GM23338 (cell line): ENCODE measurements at regions not wholly inside any gene's neighbourhood (a gene's known extent, or its start where the extent isn't known, plus 50 kb on each side); places are given as distances from the start of the nearest gene placed in this dataset.

ENCODE experiments used
- ATAC-seq: fragments of 200-7000 bp; cut with Tn5 transposase; 3 replicates; pipeline ENCODE4 v1.9.1; 2020
- DNase-seq: peaks from one replicate; pipeline ENCODE4 v3.0.0-alpha.2; 2015; ENCODE audit warnings: low spot score
- H2AFZ ChIP-seq: fragments of 200-600 bp; sonication (generic); 2 replicates; pipeline ENCODE4 v1.8.0; 2016; ENCODE audit warnings: antibody characterized with exemption, mild to moderate bottlenecking, moderate library complexity
- H3F3A ChIP-seq: fragments of 200-600 bp; sonication (generic); replicated peaks from 2 replicates; pipeline ENCODE4 v1.8.0; 2017; ENCODE audit warnings: antibody characterized with exemption, mixed run types, low read depth
- H3K27ac ChIP-seq: fragments of 200-600 bp; sonication (generic); 2 replicates; pipeline ENCODE4 v1.6.1; 2016; ENCODE audit warnings: low read depth
- H3K27me3 ChIP-seq: fragments of 200-600 bp; sonication (generic); 2 replicates; pipeline ENCODE4 v1.8.0; 2016; ENCODE audit warnings: mild to moderate bottlenecking, mixed run types, moderate library complexity; ENCODE audit not compliant: insufficient read depth
- H3K36me3 ChIP-seq: fragments of 200-600 bp; sonication (generic); 2 replicates; pipeline ENCODE4 v1.8.0; 2016; ENCODE audit warnings: mild to moderate bottlenecking; ENCODE audit not compliant: insufficient read depth
- H3K4me1 ChIP-seq: fragments of 200-600 bp; sonication (generic); 2 replicates; pipeline ENCODE4 v1.8.0; 2016; ENCODE audit warnings: mild to moderate bottlenecking, moderate library complexity; ENCODE audit not compliant: insufficient read depth
- H3K4me2 ChIP-seq: fragments of 200-600 bp; sonication (generic); 2 replicates; pipeline ENCODE4 v1.7.1; 2017; ENCODE audit warnings: mixed run types
- H3K4me3 ChIP-seq: fragments of 200-600 bp; sonication (generic); 2 replicates; pipeline ENCODE4 v1.6.1; 2016; ENCODE audit warnings: mixed run types
- H3K79me2 ChIP-seq: fragments of 200-600 bp; sonication (generic); replicated peaks from 2 replicates; pipeline ENCODE4 v1.8.0; 2017; ENCODE audit warnings: mild to moderate bottlenecking; ENCODE audit not compliant: insufficient read depth
- H3K9me2 ChIP-seq: fragments of 200-600 bp; sonication (generic); 2 replicates; pipeline ENCODE4 v1.8.0; 2017; ENCODE audit not compliant: insufficient read depth
- H4K20me1 ChIP-seq: fragments of 200-600 bp; sonication (generic); replicated peaks from 2 replicates; pipeline ENCODE4 v1.8.0; 2017; ENCODE audit warnings: mild to moderate bottlenecking; ENCODE audit not compliant: insufficient read depth
- H3K27ac Mint-ChIP-seq: 2 replicates; pipeline ENCODE4 v1.8.0; 2020; ENCODE audit warnings: inconsistent platforms, mild to moderate bottlenecking, moderate library complexity, mixed read lengths
- H3K27me3 Mint-ChIP-seq: 3 replicates; pipeline ENCODE4 v1.8.0; 2022; ENCODE audit warnings: low read depth, mild to moderate bottlenecking, moderate library complexity, mixed read lengths, inconsistent platforms; ENCODE audit not compliant: insufficient read depth, poor library complexity
- H3K36me3 Mint-ChIP-seq: 3 replicates; pipeline ENCODE4 v1.8.0; 2021; ENCODE audit warnings: low read depth, mild to moderate bottlenecking, inconsistent platforms, moderate library complexity, mixed read lengths
- H3K4me1 Mint-ChIP-seq: 3 replicates; pipeline ENCODE4 v1.8.0; 2020; ENCODE audit warnings: mild to moderate bottlenecking, inconsistent platforms, mixed read lengths
- H3K4me3 Mint-ChIP-seq: 3 replicates; pipeline ENCODE4 v1.8.0; 2021; ENCODE audit warnings: moderate library complexity, mild to moderate bottlenecking, inconsistent platforms, mixed read lengths
- H3K9me3 Mint-ChIP-seq: 3 replicates; pipeline ENCODE4 v1.8.0; 2020; ENCODE audit warnings: moderate library complexity, mild to moderate bottlenecking, inconsistent platforms, mixed read lengths
- CREB1 ChIP-seq: fragments of 250-450 bp; sonication (Bioruptor Pico); IDR thresholded peaks from 2 replicates; pipeline ENCODE4 v1.5.0; 2020; ENCODE audit warnings: low read depth, mild to moderate bottlenecking, moderate library complexity
- CTCF ChIP-seq, 2 experiments: fragments of 200-600 bp in 1 of 2; sonication (generic) in 1 of 2; conservative IDR thresholded peaks; 2 replicates each; pipeline versions ENCODE4 v1.5.1 to v1.6.1; 2016 to 2017; ENCODE audit warnings: antibody characterized with exemption in 2 of 2, low read depth in 2 of 2, mild to moderate bottlenecking in 2 of 2, moderate library complexity in 1 of 2
- EZH2 ChIP-seq: fragments of 200-600 bp; sonication (generic); IDR thresholded peaks from one replicate; pipeline ENCODE4 v1.8.0; 2017; ENCODE audit warnings: antibody characterized with exemption, mild to moderate bottlenecking, low read depth; ENCODE audit not compliant: unreplicated experiment
- EZH2phosphoT487 ChIP-seq: fragments of 200-600 bp; sonication (generic); IDR thresholded peaks from one replicate; pipeline ENCODE4 v1.8.1; 2018; ENCODE audit warnings: antibody characterized with exemption; ENCODE audit not compliant: unreplicated experiment
- JUNB ChIP-seq: IDR thresholded peaks from one replicate; pipeline ENCODE4 v1.6.1; 2016; ENCODE audit warnings: antibody characterized with exemption; ENCODE audit not compliant: unreplicated experiment
- NANOG ChIP-seq: IDR thresholded peaks from 2 replicates; pipeline ENCODE4 v1.6.1; 2016; ENCODE audit warnings: antibody characterized with exemption, borderline replicate concordance
- POLR2AphosphoS5 ChIP-seq: IDR thresholded peaks from 2 replicates; pipeline ENCODE4 v1.6.1; 2016; ENCODE audit warnings: antibody characterized with exemption, low read depth
- REST ChIP-seq: IDR thresholded peaks from one replicate; pipeline ENCODE4 v1.6.1; 2018; ENCODE audit warnings: antibody characterized with exemption; ENCODE audit not compliant: unreplicated experiment
- STAT1 ChIP-seq: IDR thresholded peaks from one replicate; pipeline ENCODE4 v1.6.1; 2016; ENCODE audit warnings: antibody characterized with exemption; ENCODE audit not compliant: unreplicated experiment
- ZNF114 ChIP-seq: fragments of 250-450 bp; sonication (Bioruptor Pico); IDR thresholded peaks from 2 replicates; pipeline ENCODE4 v1.5.0; 2020; ENCODE audit warnings: mild to moderate bottlenecking, moderate library complexity
- ZNF331 ChIP-seq: fragments of 250-450 bp; sonication (Bioruptor Pico); IDR thresholded peaks from 2 replicates; pipeline ENCODE4 v1.5.0; 2020; ENCODE audit warnings: low read depth, mild to moderate bottlenecking, moderate library complexity
- ZNF462 ChIP-seq: fragments of 250-450 bp; sonication (Bioruptor Pico); IDR thresholded peaks from 2 replicates; pipeline ENCODE4 v1.5.0; 2020; ENCODE audit warnings: mild to moderate bottlenecking, moderate library complexity
- TF ChIP-seq, protein P1 (sequence below): IDR thresholded peaks from 2 replicates; pipeline ENCODE4 v1.6.1; 2016; ENCODE audit warnings: antibody characterized with exemption

DNA sequence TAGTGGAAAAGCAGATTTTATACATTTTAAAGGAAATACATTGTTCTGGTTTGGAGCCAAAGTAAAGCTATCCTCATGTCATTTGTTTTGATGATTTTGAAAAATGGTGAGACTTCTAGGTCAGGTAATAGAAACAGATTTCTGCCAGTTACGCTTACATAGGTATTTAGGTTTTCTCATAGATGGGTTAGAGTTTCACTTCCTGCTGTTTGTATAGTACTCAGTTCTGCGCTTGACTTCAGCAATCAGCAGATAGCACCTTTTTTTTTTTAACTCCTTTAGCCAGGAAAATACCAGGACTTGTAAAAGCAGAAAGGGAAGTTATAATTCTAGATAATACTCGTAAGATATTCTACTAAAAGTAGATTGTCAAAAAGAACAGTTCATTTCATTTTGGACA is 209.8 kb upstream of the POM121L12 start:
- DNase-seq (no peak), ATAC-seq (no peak)
- TF ChIP-seq REST (no peak), ZNF114 (CRISPR knock-in tag) (no peak), ZNF462 (CRISPR knock-in tag) (no peak), NANOG (no peak), ZNF331 (CRISPR knock-in tag) (no peak), CREB1 (CRISPR knock-in tag) (no peak), STAT1 (no peak), POLR2AphosphoS5 (no peak), EZH2 (no peak), JUNB (no peak), CTCF (conservative IDR thresholded peaks at IDR 0.05; ENCODE audit: low read depth in 2 of 2) (no peak), EZH2phosphoT487 (no peak)
- TF ChIP-seq, protein P1, sequence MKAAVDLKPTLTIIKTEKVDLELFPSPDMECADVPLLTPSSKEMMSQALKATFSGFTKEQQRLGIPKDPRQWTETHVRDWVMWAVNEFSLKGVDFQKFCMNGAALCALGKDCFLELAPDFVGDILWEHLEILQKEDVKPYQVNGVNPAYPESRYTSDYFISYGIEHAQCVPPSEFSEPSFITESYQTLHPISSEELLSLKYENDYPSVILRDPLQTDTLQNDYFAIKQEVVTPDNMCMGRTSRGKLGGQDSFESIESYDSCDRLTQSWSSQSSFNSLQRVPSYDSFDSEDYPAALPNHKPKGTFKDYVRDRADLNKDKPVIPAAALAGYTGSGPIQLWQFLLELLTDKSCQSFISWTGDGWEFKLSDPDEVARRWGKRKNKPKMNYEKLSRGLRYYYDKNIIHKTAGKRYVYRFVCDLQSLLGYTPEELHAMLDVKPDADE: no peak
- Histone ChIP-seq H3K27ac (no peak overlapping the region), H3K9me2 (no peaks in the 10 kb centered on the region), H3K27me3 (no peaks in the 10 kb centered on the region), H3F3A (no peaks in the 10 kb centered on the region), H3K4me3 (no peak overlapping the region), H2AFZ (no peak overlapping the region), H4K20me1 (no peaks in the 10 kb centered on the region), H3K4me1 (no peaks in the 10 kb centered on the region), H3K79me2 (no peaks in the 10 kb centered on the region), H3K4me2 (no peak overlapping the region), H3K36me3 (no peaks in the 10 kb centered on the region)
- Mint-ChIP-seq H3K9me3 (peaks cover 35% of the 10 kb centered on the region), H3K36me3 (peaks cover 22% of the 10 kb centered on the region), H3K4me3 (no peak overlapping the region), H3K27me3 (peaks cover 3% of the 10 kb centered on the region), H3K4me1 (no peaks in the 10 kb centered on the region), H3K27ac (no peak overlapping the region)
